GM18951 (cell line): ENCODE measurements at regions not wholly inside any gene's neighbourhood (a gene's known extent, or its start where the extent isn't known, plus 50 kb on each side); places are given as distances from the start of the nearest gene placed in this dataset.

Source experiments
- POLR2A ChIP-seq: IDR thresholded peaks from 4 replicates; pipeline ENCODE4 v1.6.1; 2011; ENCODE audit warnings: mild to moderate bottlenecking; ENCODE audit not compliant: insufficient read length, insufficient read depth; ENCODE audit errors: extremely low read depth
- in situ Hi-C: fragments of 300-500 bp; cut with MboI; formaldehyde crosslinking; loops from one replicate; pipeline ENCODE4 v1.12.0; 2022; ENCODE audit warnings: low sequenced_read_pairs, mixed read lengths, inconsistent platforms; ENCODE audit not compliant: unreplicated experiment

DNA sequence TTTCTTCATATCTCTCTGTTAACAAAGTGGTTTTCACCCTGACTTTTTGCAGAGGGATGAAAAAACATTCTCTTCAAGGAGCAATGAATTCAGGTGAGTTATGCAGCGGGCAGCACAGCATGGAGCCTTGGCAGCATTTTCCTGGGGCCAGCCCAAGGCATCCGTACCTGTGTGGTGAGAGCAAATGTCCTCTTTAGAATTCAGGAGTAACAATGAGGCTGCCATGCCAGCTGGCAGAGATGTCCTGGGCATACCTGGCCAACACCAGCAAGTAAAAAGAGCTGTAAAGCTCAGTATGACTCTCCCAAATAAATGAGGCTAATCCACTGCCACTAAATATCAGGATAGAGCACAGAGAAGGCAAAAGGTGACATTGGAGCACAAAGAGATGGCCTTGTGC is 277.6 kb upstream of the TRPC7 start:
- in situ Hi-C loops: no loop called here
- TF ChIP-seq POLR2A: no peak

DNA sequence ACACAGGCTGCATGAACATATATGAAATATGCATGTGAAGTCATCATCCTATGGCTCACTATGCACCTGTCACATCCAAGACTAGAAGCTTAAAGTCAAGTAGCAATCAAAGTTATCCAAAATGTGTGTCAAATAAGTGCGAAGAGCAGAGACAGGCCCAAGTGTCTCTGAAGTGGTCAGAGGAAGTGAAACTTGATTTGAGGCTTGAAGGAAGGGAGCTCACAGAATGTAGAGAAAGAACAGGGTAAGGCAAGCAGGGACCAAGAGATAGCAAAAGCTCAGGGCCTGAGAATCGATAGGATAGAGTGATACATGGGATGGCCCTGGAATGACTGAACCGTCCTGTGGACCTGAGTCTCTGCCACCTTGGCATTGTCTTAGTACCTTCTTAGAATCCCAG is 274.3 kb upstream of the TRPC7 start:
- in situ Hi-C loops: no loop called here

DNA sequence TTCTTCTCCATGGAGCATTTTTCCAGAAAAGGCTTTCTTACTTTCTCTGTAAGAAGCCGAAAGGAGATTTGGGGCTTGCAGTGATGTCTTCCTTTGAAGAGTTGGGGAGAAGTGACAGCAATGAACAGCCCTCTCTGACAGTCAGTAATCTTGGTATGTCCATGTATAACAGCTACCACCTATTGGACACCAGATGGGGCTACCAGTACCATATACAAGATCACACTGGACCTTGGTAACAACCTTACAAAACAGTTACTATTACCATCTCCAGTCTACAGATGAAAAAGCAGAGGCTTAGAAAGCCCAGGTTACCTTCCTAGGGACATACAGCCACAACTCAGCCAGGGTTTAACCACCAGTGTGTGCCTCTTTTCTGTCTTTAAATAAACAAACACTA is 272.7 kb upstream of the TRPC7 start:
- TF ChIP-seq POLR2A: no peak
- in situ Hi-C loops: no loop called here

More for the DNA sequence above, 274.3 kb upstream of the TRPC7 start:
- TF ChIP-seq POLR2A: no peak

DNA sequence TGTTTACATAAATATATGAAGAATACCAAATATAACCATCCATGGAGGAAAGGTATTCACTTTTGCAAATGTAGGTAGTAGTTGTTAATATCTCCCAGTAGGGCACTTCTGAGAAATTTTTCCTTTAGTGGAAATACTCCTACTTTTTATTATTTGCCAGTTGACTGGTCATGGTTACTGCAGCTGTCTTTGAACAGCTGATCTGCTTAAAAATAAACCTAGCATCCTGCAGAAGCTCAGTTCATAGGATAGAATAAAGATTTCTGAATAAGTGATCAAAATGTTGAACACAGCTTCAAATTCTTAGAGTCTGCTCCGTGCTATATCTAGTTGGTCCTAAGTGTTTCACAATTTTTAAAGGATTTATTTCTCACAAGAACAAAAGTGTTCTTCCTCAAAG is 270.7 kb upstream of the TRPC7 start:
- TF ChIP-seq POLR2A: no peak
- in situ Hi-C loops: no loop called here

DNA sequence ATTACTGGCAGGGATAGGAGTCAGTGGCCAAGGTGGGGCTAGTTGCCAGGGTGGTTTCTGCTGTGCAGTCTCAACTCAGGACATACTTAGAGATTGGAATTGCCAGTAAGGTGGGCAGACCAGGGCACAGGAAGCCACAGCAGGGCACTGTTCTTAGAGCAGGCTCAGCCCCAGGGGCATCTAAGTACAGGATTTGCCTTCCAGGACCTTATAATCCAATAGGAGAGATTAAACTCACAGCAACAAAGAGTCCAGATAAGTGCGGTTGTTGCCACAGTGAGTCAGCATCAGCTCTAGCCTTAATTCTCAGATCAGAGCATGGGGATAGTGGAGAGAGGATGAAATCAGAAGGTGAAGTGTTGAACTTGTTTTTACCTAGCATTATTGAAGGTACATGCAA is 265.8 kb upstream of the TRPC7 start:
- TF ChIP-seq POLR2A: no peak
- in situ Hi-C loops: no loop called here

DNA sequence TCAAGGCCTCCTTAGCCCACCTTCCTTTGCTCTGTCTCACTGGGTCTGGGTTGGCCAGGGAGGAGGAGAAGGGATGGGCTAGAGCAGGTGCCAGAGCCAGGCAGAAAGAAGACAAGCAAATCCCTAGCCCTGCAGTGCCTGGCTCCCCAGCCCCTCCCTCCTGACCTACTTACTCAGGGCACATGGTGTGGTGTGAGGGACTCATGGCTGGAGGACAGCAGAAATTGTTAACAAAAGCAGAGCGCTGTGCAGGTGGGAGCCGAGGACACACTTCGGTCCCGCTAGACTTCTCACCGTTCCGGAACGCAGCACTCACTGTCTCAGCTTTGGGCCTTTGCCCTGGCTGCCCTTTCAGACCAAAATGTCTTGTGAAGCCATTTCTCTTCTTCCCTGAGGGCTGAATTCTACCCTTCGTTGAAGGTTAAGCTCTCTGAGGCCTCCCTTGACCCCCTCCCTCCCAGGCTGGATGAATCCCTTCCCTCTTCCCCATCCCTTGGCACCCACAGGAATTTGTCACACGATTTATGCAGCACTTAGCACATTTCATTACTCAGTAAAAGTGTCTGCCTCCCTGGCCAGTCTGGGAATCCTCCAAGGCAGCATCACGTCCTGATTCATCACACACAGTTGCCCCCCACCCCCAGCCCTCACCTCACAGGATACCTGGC is 263.9 kb upstream of the TRPC7 start:
- in situ Hi-C loops: no loop called here

DNA sequence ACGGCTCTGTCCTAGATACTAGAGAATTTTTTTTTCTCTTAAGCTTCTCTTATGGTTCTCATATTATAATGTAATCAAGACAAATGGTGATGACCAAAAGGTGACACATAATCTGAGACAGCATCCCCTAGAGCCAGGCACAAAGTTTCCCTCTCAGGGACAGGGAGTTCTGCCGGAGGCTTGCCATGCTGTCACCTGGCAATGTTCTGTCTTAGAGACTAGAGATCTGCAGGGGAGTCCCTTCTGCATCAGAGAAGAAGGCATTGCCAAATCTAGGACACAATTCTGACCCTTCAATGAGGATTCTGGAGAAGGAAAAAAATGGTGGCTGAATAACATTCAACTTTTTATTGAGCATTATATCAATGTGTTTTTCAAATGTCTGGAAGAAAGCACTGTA is 261.2 kb upstream of the TRPC7 start:
- TF ChIP-seq POLR2A: no peak
- in situ Hi-C loops: no loop called here

More for the DNA sequence above, 263.9 kb upstream of the TRPC7 start:
- no peak for TF ChIP-seq POLR2A

DNA sequence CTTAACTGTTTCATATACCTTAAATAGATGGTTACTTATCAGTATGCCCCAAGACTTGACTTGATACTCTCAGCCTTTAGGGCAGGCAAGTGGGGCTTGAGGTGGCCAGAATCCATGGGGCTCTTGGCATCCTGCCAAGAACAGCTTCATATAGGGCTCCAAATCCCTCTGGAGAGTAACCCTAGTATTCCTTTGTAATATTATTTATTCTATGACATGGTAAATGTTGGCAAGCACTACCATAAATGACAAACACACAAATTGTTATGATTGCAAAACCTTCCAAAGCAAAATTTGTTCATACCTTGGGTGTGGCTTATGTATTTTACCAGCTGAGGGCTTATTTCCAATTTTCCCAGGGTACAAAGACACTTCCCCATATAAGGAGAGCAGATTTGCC is 257.4 kb upstream of the TRPC7 start:
- in situ Hi-C loops: no loop called here
- TF ChIP-seq POLR2A: no peak

DNA sequence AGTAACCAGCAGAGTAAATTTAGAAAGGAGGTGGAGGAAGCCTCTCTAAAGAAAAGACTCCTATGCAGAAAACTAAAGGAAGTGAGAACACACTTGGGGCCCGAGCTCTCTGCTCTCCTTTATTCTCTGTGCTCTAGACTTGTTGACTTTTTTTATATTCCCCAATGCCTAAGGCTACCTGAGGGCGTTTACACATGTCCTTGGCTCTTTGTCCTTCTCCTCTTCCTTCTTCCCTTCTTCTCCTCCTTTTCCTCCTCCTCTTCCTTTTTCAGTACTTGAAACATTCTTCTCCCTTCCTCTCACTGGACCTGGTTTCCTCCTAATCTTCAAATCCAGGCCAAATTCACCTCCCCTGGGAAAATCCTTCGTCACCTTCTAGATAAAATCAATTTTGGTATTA is 256.4 kb upstream of the TRPC7 start:
- TF ChIP-seq POLR2A: no peak
- in situ Hi-C loops: no loop called here

DNA sequence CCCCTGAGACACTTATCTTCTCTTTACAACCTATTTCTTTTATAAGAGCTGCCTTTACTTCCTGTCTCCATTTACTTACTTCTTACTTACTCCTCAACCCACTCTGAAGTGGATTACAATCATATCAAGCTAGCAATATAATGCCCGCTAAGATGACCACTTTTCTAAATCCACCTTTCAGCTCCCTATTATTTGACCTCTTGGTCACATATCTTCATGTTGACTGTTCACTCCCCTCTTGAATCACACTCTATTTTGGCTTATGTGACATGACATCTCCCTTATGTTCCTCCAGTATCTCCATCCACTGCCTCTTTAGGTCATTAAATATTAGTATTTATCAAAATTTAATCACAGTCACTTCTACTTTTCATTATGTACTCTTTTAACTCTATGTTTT is 255.3 kb upstream of the TRPC7 start:
- no peak for TF ChIP-seq POLR2A
- in situ Hi-C loops: no loop called here

DNA sequence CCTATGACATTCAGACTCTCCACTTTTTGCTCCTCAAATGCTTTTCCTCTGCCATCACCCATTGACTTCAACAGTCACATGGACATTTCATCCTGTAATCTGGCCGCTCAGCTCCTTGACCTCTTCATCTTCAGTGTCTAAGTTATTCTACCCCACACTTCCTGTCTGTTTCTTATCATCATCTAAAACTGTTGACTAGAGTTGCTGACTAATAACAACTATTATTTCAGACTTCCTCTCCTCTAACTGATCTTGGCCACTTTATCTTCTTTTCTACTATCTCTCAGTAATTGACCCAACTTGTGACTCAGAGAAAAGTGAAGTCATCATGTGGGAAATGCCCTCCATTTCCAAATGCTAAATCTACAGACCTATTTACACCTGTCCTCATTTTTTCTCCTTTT is 254.7 kb upstream of the TRPC7 start:
- no peak for TF ChIP-seq POLR2A
- in situ Hi-C loops: no loop called here

DNA sequence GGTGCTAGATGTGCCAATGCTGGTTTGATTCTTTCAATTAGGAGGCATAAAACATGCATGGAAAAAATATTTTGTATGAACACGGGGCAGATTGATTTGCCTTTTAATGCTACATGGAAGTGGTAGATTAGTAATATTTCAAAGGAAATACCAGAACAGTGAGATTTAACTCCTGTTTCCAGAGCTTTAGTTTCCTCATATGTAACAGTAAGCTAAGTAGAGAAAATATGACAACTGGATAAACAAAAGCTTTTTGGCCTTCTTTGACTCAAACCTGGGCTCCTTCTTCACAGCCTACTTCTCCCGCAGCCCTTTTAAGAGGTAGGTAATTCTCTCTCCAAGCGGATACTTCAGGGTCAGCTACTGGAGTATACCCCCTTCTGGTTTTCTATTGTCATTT is 254.2 kb upstream of the TRPC7 start:
- in situ Hi-C loops: no loop called here
- TF ChIP-seq POLR2A: no peak

DNA sequence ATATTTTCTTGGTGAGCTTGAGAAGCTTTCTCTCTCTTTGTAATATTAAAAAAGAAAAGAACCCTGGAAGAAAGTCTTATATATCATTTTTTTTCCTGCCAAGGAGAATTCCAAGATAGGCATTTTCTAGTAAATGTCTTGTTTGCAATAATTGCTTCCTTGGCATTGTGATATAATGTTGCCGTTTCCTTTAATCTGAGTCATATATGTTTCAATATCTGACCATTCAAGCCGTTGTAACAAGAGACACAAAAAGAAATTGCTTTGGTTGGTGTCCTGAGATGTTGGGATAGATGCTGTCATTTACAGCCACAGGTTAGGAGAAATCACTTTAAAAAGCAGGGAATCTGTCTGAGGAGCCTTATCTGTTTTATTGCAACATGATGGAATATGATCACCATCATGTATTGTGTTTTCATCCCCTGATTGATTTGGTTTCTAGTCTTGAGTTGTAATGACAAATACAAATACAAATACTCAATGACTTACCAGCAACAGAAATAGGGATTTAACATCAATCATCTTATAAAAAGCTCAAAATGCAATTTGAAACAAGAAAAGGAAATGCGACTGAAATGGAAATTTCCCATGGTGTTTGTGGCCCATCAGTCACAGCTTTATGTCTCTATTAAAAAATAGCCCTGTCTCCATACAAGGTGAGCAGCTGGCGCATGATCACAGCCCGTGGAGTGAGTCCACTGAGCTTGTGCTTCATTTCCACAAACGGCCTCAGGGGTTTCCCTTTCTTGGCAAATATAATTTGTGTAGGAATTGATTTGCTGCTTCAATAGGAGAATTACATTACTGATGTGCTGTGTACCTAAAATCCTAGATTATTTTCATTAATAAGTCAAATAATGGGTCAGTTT is 250.1 kb upstream of the TRPC7 start:
- no peak for TF ChIP-seq POLR2A
- in situ Hi-C loops: no loop called here

DNA sequence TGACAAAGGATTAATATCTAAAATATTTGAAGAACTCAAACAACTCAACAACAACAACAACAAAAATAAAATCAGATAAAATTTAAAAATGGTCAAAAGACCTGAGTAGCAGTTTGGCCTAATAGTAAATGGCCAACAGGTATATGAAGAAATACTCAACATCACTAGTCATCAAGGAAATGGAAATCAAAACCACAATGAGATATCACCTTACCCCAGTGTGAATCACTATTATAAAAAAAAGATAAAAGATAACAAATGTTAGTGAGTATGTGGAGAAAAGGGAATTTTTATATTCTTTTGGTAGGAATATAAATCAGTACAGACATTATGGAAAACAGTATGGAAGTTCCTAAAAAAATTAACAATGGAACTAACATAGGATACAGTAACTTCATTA is 247.9 kb upstream of the TRPC7 start:
- in situ Hi-C loops: no loop called here
- TF ChIP-seq POLR2A: no peak
